Epithelial cell of prostate (primary cell): ENCODE measurements at regions not wholly inside any gene's neighbourhood (a gene's known extent, or its start where the extent isn't known, plus 50 kb on each side); places are given as distances from the start of the nearest gene placed in this dataset.

Experiments used
- DNase-seq: peaks from one replicate; pipeline ENCODE4 v3.0.0-alpha.2; 2011; ENCODE audit warnings: low read depth, low spot score
- H3K27ac ChIP-seq: fragments of 450-650 bp; 2 replicates; pipeline ENCODE4 v1.5.1; 2017; ENCODE audit warnings: mild to moderate bottlenecking

- DNase-seq = no peak
- no peak overlapping the region for H3K27ac ChIP-seq
Measured at GRCh38 chr2:7924023-7924762, 757.7 kb upstream of the ID2 start.

GRCh38 chr2:7925506-7925905 lies 756.4 kb upstream of the ID2 start:
- no peak for DNase-seq
- H3K27ac ChIP-seq = no peak overlapping the region

- no peak overlapping the region for H3K27ac ChIP-seq
- DNase-seq = no peak
Measured at GRCh38 chr2:7927691-7928090, 754.2 kb upstream of the ID2 start.

- DNase-seq = no peak
- no peak overlapping the region for H3K27ac ChIP-seq
Measured at GRCh38 chr2:7929281-7929680, 752.6 kb upstream of the ID2 start.

- no peak overlapping the region for H3K27ac ChIP-seq
- no peak for DNase-seq
Measured at GRCh38 chr2:7930800-7931635, 750.8 kb upstream of the ID2 start.

GRCh38 chr2:7931808-7932207 lies 750.0 kb upstream of the ID2 start:
- no peak overlapping the region for H3K27ac ChIP-seq
- no peak for DNase-seq

- no peak overlapping the region for H3K27ac ChIP-seq
- DNase-seq = no peak
Measured at GRCh38 chr2:7933672-7934071, 748.2 kb upstream of the ID2 start.

GRCh38 chr2:7934476-7934875 lies 747.4 kb upstream of the ID2 start:
- DNase-seq = no peak
- no peak overlapping the region for H3K27ac ChIP-seq

GRCh38 chr2:7937082-7937481 lies 744.8 kb upstream of the ID2 start:
- no peak overlapping the region for H3K27ac ChIP-seq
- DNase-seq = no peak

GRCh38 chr2:7940723-7941122 lies 741.1 kb upstream of the ID2 start:
- DNase-seq = no peak
- H3K27ac ChIP-seq = no peak overlapping the region

GRCh38 chr2:7943446-7943845 lies 738.4 kb upstream of the ID2 start:
- H3K27ac ChIP-seq = no peak overlapping the region
- DNase-seq = no peak

- DNase-seq = no peak
- H3K27ac ChIP-seq = no peak overlapping the region
Measured at GRCh38 chr2:7945026-7945425, 736.8 kb upstream of the ID2 start.

GRCh38 chr2:7950035-7950612 lies 731.7 kb upstream of the ID2 start:
- no peak for DNase-seq
- H3K27ac ChIP-seq = no peak overlapping the region

GRCh38 chr2:7951001-7951400 lies 730.9 kb upstream of the ID2 start:
- no peak overlapping the region for H3K27ac ChIP-seq
- no peak for DNase-seq

GRCh38 chr2:7951490-7951889 lies 730.4 kb upstream of the ID2 start:
- no peak overlapping the region for H3K27ac ChIP-seq
- no peak for DNase-seq

- no peak overlapping the region for H3K27ac ChIP-seq
- no peak for DNase-seq
Measured at GRCh38 chr2:7952046-7952745, 729.7 kb upstream of the ID2 start.

- H3K27ac ChIP-seq = no peak overlapping the region
- no peak for DNase-seq
Measured at GRCh38 chr2:7953195-7953594, 728.7 kb upstream of the ID2 start.

- no peak overlapping the region for H3K27ac ChIP-seq
- DNase-seq = no peak
Measured at GRCh38 chr2:7954234-7954633, 727.6 kb upstream of the ID2 start.

- H3K27ac ChIP-seq = no peak overlapping the region
- DNase-seq = no peak
Measured at GRCh38 chr2:7956126-7956689, 725.6 kb upstream of the ID2 start.

- no peak overlapping the region for H3K27ac ChIP-seq
- DNase-seq = no peak
Measured at GRCh38 chr2:7961550-7961949, 720.3 kb upstream of the ID2 start.
